IMR-90 (cell line): ENCODE measurements at regions not wholly inside any gene's neighbourhood (a gene's known extent, or its start where the extent isn't known, plus 50 kb on each side); places are given as distances from the start of the nearest gene placed in this dataset.

Experiments
- ATAC-seq: fragments of 200-7000 bp; cut with Tn5 transposase; 2 replicates; pipeline ENCODE4 v1.9.1; 2020; ENCODE audit warnings: low read depth, mild to moderate bottlenecking, moderate library complexity
- BruUV-seq: library from RNA; stranded (reverse); fragments of 400-500 nt; replicated peaks from 2 replicates; lab custom pipeline; 2021; lab: Mats Ljungman, UMichigan
- CTCF ChIA-PET: fragments of 300-600 bp; formaldehyde crosslinking; extraction: SDS; loops from one replicate; lab custom pipeline; 2021; ENCODE audit warnings: antibody characterized with exemption; lab: Yijun Ruan, JAX
- POLR2A ChIA-PET: fragments of 300-600 bp; sonication (Branson Sonifier 250); formaldehyde crosslinking; loops from one replicate; lab custom pipeline; 2022; ENCODE audit warnings: antibody characterized with exemption; ENCODE audit not compliant: unreplicated experiment; lab: Charles Lee
- DNase-seq: peaks from one replicate; pipeline ENCODE4 v3.0.0; 2013
- H2AFZ ChIP-seq: replicated peaks from 2 replicates; pipeline ENCODE3; 2013; ENCODE audit warnings: low read length, mild to moderate bottlenecking; ENCODE audit not compliant: poor library complexity
- H2AK5ac ChIP-seq: 2 replicates; pipeline ENCODE4 v1.6.1; 2013; ENCODE audit warnings: low read depth, low read length, inconsistent platforms
- H2AK9ac ChIP-seq: replicated peaks from 2 replicates; pipeline ENCODE3; 2013; ENCODE audit warnings: mild to moderate bottlenecking, low read depth, low read length, moderate library complexity; ENCODE audit not compliant: poor library complexity
- H2BK120ac ChIP-seq: 2 replicates; pipeline ENCODE4 v1.6.1; 2013; ENCODE audit warnings: low read depth, low read length, inconsistent platforms
- H2BK15ac ChIP-seq: 3 replicates; pipeline ENCODE4 v1.6.1; 2013; ENCODE audit warnings: low read depth, low read length, inconsistent platforms
- H2BK20ac ChIP-seq: 2 replicates; pipeline ENCODE4 v1.6.1; 2013; ENCODE audit warnings: low read depth, mild to moderate bottlenecking, inconsistent platforms, low read length, moderate library complexity
- H2BK5ac ChIP-seq: 2 replicates; pipeline ENCODE4 v1.6.1; 2013; ENCODE audit warnings: mild to moderate bottlenecking, low read depth, low read length, inconsistent platforms; ENCODE audit not compliant: poor library complexity, severe bottlenecking
- H3K14ac ChIP-seq: replicated peaks from 2 replicates; pipeline ENCODE4 v1.6.1; 2013; ENCODE audit warnings: low read depth, low read length, inconsistent platforms
- H3K18ac ChIP-seq: 2 replicates; pipeline ENCODE4 v1.6.1; 2013; ENCODE audit warnings: low read depth, low read length, control low read depth
- H3K23ac ChIP-seq: 2 replicates; pipeline ENCODE4 v1.6.1; 2013; ENCODE audit warnings: low read depth, low read length, inconsistent platforms
- H3K27ac ChIP-seq: 2 replicates; pipeline ENCODE4 v1.5.1; 2013; ENCODE audit warnings: mild to moderate bottlenecking, control low read depth, low read length; ENCODE audit not compliant: insufficient read depth
- H3K27me3 ChIP-seq: 2 replicates; pipeline ENCODE4 v1.6.1; 2013; ENCODE audit warnings: low read length; ENCODE audit not compliant: control insufficient read depth, insufficient read depth
- H3K36me3 ChIP-seq: 2 replicates; pipeline ENCODE4 v1.6.1; 2013; ENCODE audit warnings: low read length, mixed read lengths; ENCODE audit not compliant: control insufficient read depth, insufficient read depth
- H3K4ac ChIP-seq: 2 replicates; pipeline ENCODE4 v1.6.1; 2013; ENCODE audit warnings: low read depth, low read length, inconsistent platforms
- H3K4me1 ChIP-seq: 2 replicates; pipeline ENCODE4 v1.6.1; 2013; ENCODE audit warnings: low read length, mixed read lengths; ENCODE audit not compliant: control insufficient read depth, insufficient read depth
- H3K4me2 ChIP-seq: 2 replicates; pipeline ENCODE4 v1.6.1; 2013; ENCODE audit warnings: low read depth, mild to moderate bottlenecking, control low read depth, low read length, moderate library complexity
- H3K4me3 ChIP-seq: 2 replicates; pipeline ENCODE4 v1.5.1; 2013; ENCODE audit warnings: low read depth, mild to moderate bottlenecking, control low read depth, low read length, moderate library complexity; ENCODE audit not compliant: insufficient read depth
- H3K56ac ChIP-seq: 2 replicates; pipeline ENCODE4 v1.6.1; 2013; ENCODE audit warnings: low read length, inconsistent platforms; ENCODE audit not compliant: insufficient read depth; ENCODE audit errors: extremely low read depth
- H3K79me1 ChIP-seq, 2 experiments: 2 replicates each; pipeline ENCODE4 v1.6.1; 2013; ENCODE audit warnings: low read length in 2 of 2, inconsistent platforms in 1 of 2, low read depth in 1 of 2
- H3K9ac ChIP-seq: 2 replicates; pipeline ENCODE4 v1.6.1; 2013; ENCODE audit warnings: low read depth, low read length, control low read depth
- H3K9me1 ChIP-seq: 2 replicates; pipeline ENCODE4 v1.6.1; 2013; ENCODE audit warnings: low read length, inconsistent platforms; ENCODE audit not compliant: insufficient read depth
- H3K9me3 ChIP-seq: 2 replicates; pipeline ENCODE4 v1.6.1; 2013; ENCODE audit warnings: low read length; ENCODE audit not compliant: control insufficient read depth, insufficient read depth
- H4K20me1 ChIP-seq: 2 replicates; pipeline ENCODE4 v1.6.1; 2013; ENCODE audit warnings: low read length, inconsistent platforms; ENCODE audit not compliant: insufficient read depth
- H4K5ac ChIP-seq: 2 replicates; pipeline ENCODE4 v1.6.1; 2013; ENCODE audit warnings: mild to moderate bottlenecking, low read depth, low read length, control low read depth
- H4K8ac ChIP-seq, 2 experiments: 2 replicates each; pipeline ENCODE4 v1.6.1; 2013; ENCODE audit warnings: low read depth in 2 of 2, low read length in 2 of 2, control low read depth in 1 of 2, inconsistent platforms in 1 of 2
- H4K91ac ChIP-seq: 2 replicates; pipeline ENCODE4 v1.6.1; 2013; ENCODE audit warnings: low read depth, low read length, inconsistent platforms; ENCODE audit not compliant: insufficient read depth
- BHLHE40 ChIP-seq: fragments of 150-350 bp; IDR thresholded peaks from 2 replicates; pipeline ENCODE4 v1.6.1; 2016; ENCODE audit warnings: mild to moderate bottlenecking, low read depth, low read length
- CEBPB ChIP-seq: IDR thresholded peaks from 2 replicates; pipeline ENCODE4 v1.6.1; 2012; ENCODE audit warnings: low read depth, low read length, improper control_type of control experiment
- CHD1 ChIP-seq: IDR thresholded peaks from 2 replicates; pipeline ENCODE4 v1.6.1; 2012; ENCODE audit warnings: low read depth, low read length, improper control_type of control experiment
- FOS ChIP-seq: fragments of 150-350 bp; IDR thresholded peaks from 2 replicates; pipeline ENCODE4 v1.6.1; 2016; ENCODE audit warnings: low read depth, low read length
- MAFK ChIP-seq: IDR thresholded peaks from 2 replicates; pipeline ENCODE4 v1.6.1; 2012; ENCODE audit warnings: low read depth, low read length, improper control_type of control experiment
- MAZ ChIP-seq: IDR thresholded peaks from 2 replicates; pipeline ENCODE4 v1.6.1; 2012; ENCODE audit warnings: low read depth, mild to moderate bottlenecking, low read length, improper control_type of control experiment, moderate library complexity, borderline replicate concordance
- MXI1 ChIP-seq: IDR thresholded peaks from 2 replicates; pipeline ENCODE4 v1.6.1; 2012; ENCODE audit warnings: low read depth, mild to moderate bottlenecking, low read length, moderate library complexity, borderline replicate concordance
- NFE2L2 ChIP-seq: fragments of 150-350 bp; IDR thresholded peaks from 2 replicates; pipeline ENCODE4 v1.6.1; 2016; ENCODE audit warnings: low read depth, mild to moderate bottlenecking, low read length
- POLR2A ChIP-seq: IDR thresholded peaks from 2 replicates; pipeline ENCODE4 v1.6.1; 2012; ENCODE audit warnings: mild to moderate bottlenecking, low read depth, low read length
- RAD21 ChIP-seq: IDR thresholded peaks from 2 replicates; pipeline ENCODE4 v1.6.1; 2012; ENCODE audit warnings: low read length, improper control_type of control experiment
- RCOR1 ChIP-seq: IDR thresholded peaks from 2 replicates; pipeline ENCODE4 v1.6.1; 2012; ENCODE audit warnings: mild to moderate bottlenecking, low read length, improper control_type of control experiment; ENCODE audit not compliant: insufficient replicate concordance
- RFX5 ChIP-seq: IDR thresholded peaks from 2 replicates; pipeline ENCODE4 v1.8.0; 2012; ENCODE audit warnings: low read depth, mild to moderate bottlenecking, low read length, moderate library complexity
- SMC3 ChIP-seq: fragments of 150-350 bp; IDR thresholded peaks from 2 replicates; pipeline ENCODE4 v1.6.1; 2016; ENCODE audit warnings: low read depth, mild to moderate bottlenecking, antibody characterized with exemption, low read length, moderate library complexity
- USF2 ChIP-seq: fragments of 150-350 bp; IDR thresholded peaks from 2 replicates; pipeline ENCODE4 v1.6.1; 2017; ENCODE audit warnings: mild to moderate bottlenecking, antibody characterized with exemption, low read length, low read depth
- WGBS, 2 experiments: methylation state at CpG; one replicate each; pipeline versions ENCODE4 v1.1.5 to v1.1.7; 2013; ENCODE audit warnings: missing lambda C conversion rate in 2 of 2; ENCODE audit not compliant: insufficient read length in 1 of 2; ENCODE audit errors: extremely low coverage in 2 of 2; 5-methylcytosine and 5-hydroxymethylcytosine counted together
- dilution Hi-C: fragments of 300-500 bp; cut with HindIII; formaldehyde crosslinking; loops from one replicate; pipeline ENCODE4 v1.14.3; 2018; ENCODE audit warnings: low sequenced_read_pairs; ENCODE audit not compliant: unreplicated experiment
- in situ Hi-C: fragments of 300-500 bp; cut with MboI; formaldehyde crosslinking; loops from 3 replicates; pipeline ENCODE4 v1.14.3; 2019; ENCODE audit warnings: low sequenced_read_pairs, inconsistent platforms, mixed read lengths
- intact Hi-C: fragments of 100-400 bp; cut with micrococcal nuclease; formaldehyde crosslinking; loops from 2 replicates; pipeline ENCODE4 v1.10.0; 2022

GRCh38 chr2:57725337-57725947 is 321.2 kb upstream of the VRK2 start:
- H3K56ac ChIP-seq, result no peak overlapping the region

More at GRCh38 chr2:57725337-57725947, 321.2 kb upstream of the VRK2 start:
- Histone ChIP-seq H3K4me1 (no peaks in the 10 kb centered on the region), H3K79me1 (no peaks in the 10 kb centered on the region), H3K23ac (no peak overlapping the region), H2BK120ac (no peak overlapping the region), H3K36me3 (no peaks in the 10 kb centered on the region), H2BK20ac (no peak overlapping the region), H4K8ac (no peak overlapping the region), H2AK9ac (no peak overlapping the region), H3K9me1 (no peaks in the 10 kb centered on the region), H3K27me3 (no peaks in the 10 kb centered on the region), H4K5ac (no peak overlapping the region), H4K91ac (no peak overlapping the region), H3K4me3 (no peak overlapping the region), H3K9ac (no peak overlapping the region), H3K9me3 (no peaks in the 10 kb centered on the region), H3K4me2 (no peak overlapping the region), H4K20me1 (no peaks in the 10 kb centered on the region), H3K18ac (no peak overlapping the region), H3K14ac (no peak overlapping the region), H2BK5ac (no peak overlapping the region), H2AK5ac (no peak overlapping the region), H3K4ac (no peak overlapping the region), H2BK15ac (no peak overlapping the region), H2AFZ (no peak overlapping the region), H3K27ac (no peak overlapping the region)
- CTCF ChIA-PET, result no interaction called here
- DNase-seq, result no peak
- WGBS, 2 experiments, result no CpG with 5 or more reads among the region's 5 CpGs
- dilution Hi-C loops (no loop called here), intact Hi-C loops (no loop called here), in situ Hi-C loops (no loop called here)
- TF ChIP-seq MAFK, result no peak
- TF ChIP-seq NFE2L2, result no peak
- TF ChIP-seq RAD21, result no peak
- TF ChIP-seq BHLHE40, result no peak
- no peak for TF ChIP-seq FOS
- TF ChIP-seq SMC3, result no peak
- no peak for TF ChIP-seq USF2
- TF ChIP-seq MAZ, result no peak
- no peak for TF ChIP-seq CHD1
- no peak for TF ChIP-seq RCOR1
- TF ChIP-seq RFX5, result no peak
- TF ChIP-seq POLR2A, result no peak
- no peak for TF ChIP-seq MXI1
- TF ChIP-seq CEBPB, result no peak
- no TSS peak for BruUV-seq
- ATAC-seq, result no peak
- POLR2A ChIA-PET, result no interaction called here
